ENCODE measurements at regions not wholly inside any gene's neighbourhood (a gene's known extent, or its start where the extent isn't known, plus 50 kb on each side); places are given as distances from the start of the nearest gene placed in this dataset.

- Histone ChIP-seq H3K9me3 (peaks cover 0 to 10% (median 2%) of the 10 kb centered on the region in 8 donors), H3K4me3 (no peak overlapping the region), H3K36me3 (no peaks in the 10 kb centered on the region), H3K4me1 (peaks cover 0 to 13% (median 0%) of the 10 kb centered on the region in 6 donors), H3K27ac (no peak overlapping the region), H3K27me3 (replicated peaks in 1 of 7) (no peaks in the 10 kb centered on the region)
- intact Hi-C loops (cut with DNase I; ENCODE audit: low total_unique reads): no loop called here
- TF ChIP-seq POLR2A (IDR thresholded peaks at IDR 0.05): no peak
- WGBS, 5 donors: 71 to 92% (median 86%) methylated on average over 3 of the region's 3 CpGs
- no peak for DNase-seq
Observed at GRCh38 chr1:57983441-57983840, 559.6 kb upstream of the DAB1 start.

- TF ChIP-seq POLR2A (IDR thresholded peaks at IDR 0.05) (no peak), POLR2AphosphoS5 (IDR thresholded peaks at IDR 0.05) (no peak), CTCF (IDR thresholded peaks at IDR 0.05 in 8 of 11, conservative IDR thresholded peaks at IDR 0.05 in 3 of 11) (no peak)
- peaks cover 0 to 16% (median 6%) of the 10 kb centered on the region in 8 donors for H3K9me3 ChIP-seq
- 64 to 89% (median 78%) methylated on average over 4 of the region's 4 CpGs for WGBS, 5 donors
- no peak for DNase-seq
- H3K36me3 ChIP-seq: no peaks in the 10 kb centered on the region
- no peak overlapping the region for H3K4me3 ChIP-seq
- peaks cover 0 to 13% (median 0%) of the 10 kb centered on the region in 6 donors for H3K4me1 ChIP-seq
- intact Hi-C loops (cut with DNase I; ENCODE audit: low total_unique reads): no loop called here
- H3K27me3 ChIP-seq (replicated peaks in 1 of 7): no peaks in the 10 kb centered on the region
- H3K27ac ChIP-seq: no peak overlapping the region
Observed at GRCh38 chr1:57982852-57983251, 559.0 kb upstream of the DAB1 start.

GRCh38 chr1:57976216-57976615 is 552.4 kb upstream of the DAB1 start:
- Histone ChIP-seq H3K27me3 (replicated peaks in 1 of 7) (no peaks in the 10 kb centered on the region), H3K9me3 (peaks cover 0 to 29% (median 9%) of the 10 kb centered on the region in 8 donors), H3K27ac (no peak overlapping the region), H3K4me1 (no peaks in the 10 kb centered on the region), H3K36me3 (no peaks in the 10 kb centered on the region), H3K4me3 (no peak overlapping the region)
- DNase-seq: no peak
- intact Hi-C loops (cut with DNase I; ENCODE audit: low total_unique reads): no loop called here
- WGBS, 5 donors: 77 to 88% (median 84%) methylated on average over 5 of the region's 5 CpGs
- TF ChIP-seq POLR2AphosphoS5 (IDR thresholded peaks at IDR 0.05) (no peak), CTCF (IDR thresholded peaks at IDR 0.05 in 8 of 11, conservative IDR thresholded peaks at IDR 0.05 in 3 of 11) (no peak), POLR2A (IDR thresholded peaks at IDR 0.05) (no peak)

- TF ChIP-seq POLR2AphosphoS5 (IDR thresholded peaks at IDR 0.05) (no peak), CTCF (IDR thresholded peaks at IDR 0.05 in 8 of 11, conservative IDR thresholded peaks at IDR 0.05 in 3 of 11) (no peak), POLR2A (IDR thresholded peaks at IDR 0.05) (no peak)
- Histone ChIP-seq H3K9me3 (peaks cover 0 to 8% (median 0%) of the 10 kb centered on the region in 8 donors), H3K27me3 (replicated peaks in 1 of 7) (no peaks in the 10 kb centered on the region), H3K36me3 (no peaks in the 10 kb centered on the region), H3K27ac (no peak overlapping the region), H3K4me1 (no peaks in the 10 kb centered on the region), H3K4me3 (no peak overlapping the region)
- WGBS, 5 donors: 83 to 90% (median 86%) methylated on average over 5 of the region's 5 CpGs
- no peak for DNase-seq
- intact Hi-C loops (cut with DNase I; ENCODE audit: low total_unique reads): no loop called here
Observed at GRCh38 chr1:57968321-57968720, 544.5 kb upstream of the DAB1 start.

All from spleen (tissue), 11 donors.